HCT116 (cell line): ENCODE measurements at regions not wholly inside any gene's neighbourhood (a gene's known extent, or its start where the extent isn't known, plus 50 kb on each side); places are given as distances from the start of the nearest gene placed in this dataset.

ENCODE experiments used
- ATAC-seq: fragments of 200-7000 bp; cut with Tn5 transposase; 2 replicates; pipeline ENCODE4 v1.9.1; 2020; ENCODE audit warnings: mild to moderate bottlenecking, moderate library complexity
- BruUV-seq: library from RNA; stranded (reverse); fragments of 400-500 nt; replicated peaks from 2 replicates; lab custom pipeline; 2021; lab: Mats Ljungman, UMichigan
- CTCF ChIA-PET: fragments of 300-600 bp; sonication (Branson Sonifier 250); formaldehyde crosslinking; loops from one replicate; lab custom pipeline; 2021; ENCODE audit warnings: antibody characterized with exemption; lab: Charles Lee
- POLR2A ChIA-PET: fragments of 300-600, 350-600 bp; sonication (Branson Sonifier 250); formaldehyde crosslinking; loops from one replicate; lab custom pipeline; 2021; ENCODE audit warnings: antibody characterized with exemption; lab: Charles Lee
- RAD21 ChIA-PET, 2 experiments: fragments of 300-600 bp; sonication (Branson Sonifier 250); formaldehyde crosslinking; loops; one replicate each; lab custom pipeline; 2023; ENCODE audit warnings: low total read pairs in 2 of 2; ENCODE audit not compliant: uncharacterized antibody in 2 of 2, unreplicated experiment in 2 of 2, low non-redundant PET in 1 of 2; lab: Charles Lee
- DNase-seq: peaks from one replicate; pipeline ENCODE4 v3.0.0-alpha.2; 2010; ENCODE audit warnings: low read depth, low spot score
- H2AFZ ChIP-seq: fragments of 200-600 bp; shearing (Covaris generic), sonication (generic); 2 replicates; pipeline ENCODE4 v1.6.1; 2017; ENCODE audit warnings: low read depth, mixed run types, mixed read lengths, antibody characterized with exemption, low read length; ENCODE audit not compliant: poor library complexity, severe bottlenecking
- H3K27ac ChIP-seq: 2 replicates; pipeline ENCODE4 v1.5.1; 2012; ENCODE audit warnings: low read depth, low read length
- H3K27me3 ChIP-seq: fragments of 200-600 bp; sonication (generic); 2 replicates; pipeline ENCODE4 v1.6.1; 2016; ENCODE audit warnings: mixed run types, low read length, mixed read lengths; ENCODE audit not compliant: insufficient read depth
- H3K36me3 ChIP-seq, 2 experiments: fragments of 200-500 bp in 1 of 2; fragments of 200-600 bp in 1 of 2; sonication (Bioruptor generic) in 1 of 2; sonication (generic) in 1 of 2; 2 replicates each; pipeline versions ENCODE4 v1.5.1 to v1.6.1; 2014 to 2016; ENCODE audit warnings: low read length in 2 of 2, inconsistent platforms in 1 of 2, mixed read lengths in 1 of 2, mixed run types in 1 of 2; ENCODE audit not compliant: insufficient read depth in 2 of 2, control insufficient read depth in 1 of 2
- H3K4me1 ChIP-seq, 2 experiments: fragments of 200-600 bp in 1 of 2; sonication (generic) in 1 of 2; 2 replicates each; pipeline versions ENCODE4 v1.5.1 to v1.6.1; 2012 to 2017; ENCODE audit warnings: low read length in 2 of 2, inconsistent platforms in 1 of 2, mild to moderate bottlenecking in 1 of 2, mixed read lengths in 1 of 2, mixed run types in 1 of 2, moderate library complexity in 1 of 2; ENCODE audit not compliant: insufficient read depth in 2 of 2, control insufficient read depth in 1 of 2
- H3K4me2 ChIP-seq: fragments of 200-600 bp; sonication (generic); 2 replicates; pipeline ENCODE4 v1.6.1; 2017; ENCODE audit warnings: mixed run types, low read length, mixed read lengths
- H3K4me3 ChIP-seq, 2 experiments: fragments of 200-600 bp in 1 of 2; sonication (generic) in 1 of 2; replicated peaks in 1 of 2; 2 replicates each; pipeline ENCODE4 v1.5.1; 2011 to 2016; ENCODE audit warnings: low read length in 2 of 2, control low read depth in 1 of 2, low read depth in 1 of 2, mild to moderate bottlenecking in 1 of 2, mixed read lengths in 1 of 2, mixed run types in 1 of 2
- H3K79me2 ChIP-seq: fragments of 200-600 bp; sonication (generic); 2 replicates; pipeline ENCODE4 v1.6.1; 2017; ENCODE audit warnings: mild to moderate bottlenecking, mixed run types, low read length, moderate library complexity, mixed read lengths; ENCODE audit not compliant: insufficient read depth
- H3K9ac ChIP-seq: fragments of 200-600 bp; sonication (generic); 2 replicates; pipeline ENCODE4 v1.6.1; 2016; ENCODE audit warnings: low read length, mixed read lengths
- H3K9me2 ChIP-seq: fragments of 200-600 bp; sonication (generic), shearing (Covaris generic); 2 replicates; pipeline ENCODE4 v1.6.1; 2017; ENCODE audit warnings: mixed run types, mild to moderate bottlenecking, moderate library complexity; ENCODE audit not compliant: insufficient read depth
- H3K9me3 ChIP-seq, 2 experiments: fragments of 200-500 bp in 1 of 2; fragments of 200-600 bp in 1 of 2; sonication (Bioruptor generic) in 1 of 2; sonication (generic) in 1 of 2; 2 replicates each; pipeline ENCODE4 v1.6.1; 2014 to 2017; ENCODE audit warnings: low read length in 2 of 2, mixed read lengths in 2 of 2, inconsistent platforms in 1 of 2, low read depth in 1 of 2, mild to moderate bottlenecking in 1 of 2, mixed run types in 1 of 2, moderate library complexity in 1 of 2; ENCODE audit not compliant: control insufficient read depth in 1 of 2, insufficient read depth in 1 of 2
- H4K20me1 ChIP-seq: fragments of 200-600 bp; sonication (generic), shearing (Covaris generic); 2 replicates; pipeline ENCODE4 v1.6.1; 2017; ENCODE audit warnings: mixed run types, mild to moderate bottlenecking, moderate library complexity; ENCODE audit not compliant: insufficient read depth
- CBX3 ChIP-seq: IDR thresholded peaks from 2 replicates; pipeline ENCODE4 v1.6.1; 2012; ENCODE audit warnings: low read depth
- EGR1 ChIP-seq: IDR thresholded peaks from 2 replicates; pipeline ENCODE4 v1.6.1; 2012; ENCODE audit warnings: low read depth
- ELF1 ChIP-seq: IDR thresholded peaks from 2 replicates; pipeline ENCODE4 v1.6.1; 2012; ENCODE audit warnings: low read depth, borderline replicate concordance
- EZH2phosphoT487 ChIP-seq: fragments of 200-600 bp; IDR thresholded peaks from 2 replicates; pipeline ENCODE4 v1.6.1; 2018; ENCODE audit warnings: antibody characterized with exemption, borderline replicate concordance
- FOSL1 ChIP-seq: IDR thresholded peaks from 2 replicates; pipeline ENCODE4 v1.6.1; 2012; ENCODE audit warnings: low read depth
- JUND ChIP-seq: IDR thresholded peaks from 2 replicates; pipeline ENCODE4 v1.6.1; 2012
- POLR2AphosphoS5 ChIP-seq: IDR thresholded peaks from 2 replicates; pipeline ENCODE4 v1.6.1; 2011; ENCODE audit warnings: mild to moderate bottlenecking, low read depth, low read length, moderate library complexity
- RAD21 ChIP-seq: IDR thresholded peaks from 2 replicates; pipeline ENCODE4 v1.6.1; 2012; ENCODE audit warnings: low read depth, mild to moderate bottlenecking
- SIN3A ChIP-seq: IDR thresholded peaks from 2 replicates; pipeline ENCODE4 v1.6.1; 2012; ENCODE audit warnings: low read depth
- SRF ChIP-seq: IDR thresholded peaks from 2 replicates; pipeline ENCODE4 v1.6.1; 2012; ENCODE audit warnings: low read depth
- ZFX ChIP-seq: fragments of 450-650 bp; IDR thresholded peaks from 2 replicates; pipeline ENCODE4 v1.6.1; 2017
- intact Hi-C: fragments of 100-400 bp; cut with micrococcal nuclease; formaldehyde crosslinking; loops from 2 replicates; pipeline ENCODE4 v1.10.0; 2022
- TF ChIP-seq, protein P1 (sequence below): IDR thresholded peaks from 2 replicates; pipeline ENCODE4 v1.6.1; 2012
- TF ChIP-seq, protein P2 (sequence below): IDR thresholded peaks from 2 replicates; pipeline ENCODE4 v1.6.1; 2012; ENCODE audit warnings: low read depth
- TF ChIP-seq, protein P3 (sequence below): IDR thresholded peaks from 2 replicates; pipeline ENCODE4 v1.6.1; 2012

DNA sequence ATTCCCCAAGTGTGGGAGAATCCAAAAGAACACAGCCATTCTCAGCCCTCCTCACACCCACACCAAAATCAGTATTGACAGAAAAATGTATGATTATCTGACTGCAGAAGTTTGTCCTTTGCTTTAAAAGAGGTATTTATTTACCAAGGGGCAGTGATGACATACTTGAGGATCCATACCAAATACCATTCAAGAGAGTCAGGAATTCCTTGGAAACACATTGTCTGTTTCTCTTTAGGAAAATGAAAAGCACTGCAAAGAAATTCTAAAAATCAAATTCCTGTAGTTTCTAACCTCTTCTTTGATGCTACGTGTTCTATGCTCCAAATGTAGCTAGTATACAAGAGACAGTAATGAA is 509.6 kb upstream of the CXADR start:
- CTCF ChIA-PET: no interaction called here
- no peak for TF ChIP-seq JUND
- TF ChIP-seq RAD21: no peak
- TF ChIP-seq ELF1: no peak
- TF ChIP-seq, protein P1, sequence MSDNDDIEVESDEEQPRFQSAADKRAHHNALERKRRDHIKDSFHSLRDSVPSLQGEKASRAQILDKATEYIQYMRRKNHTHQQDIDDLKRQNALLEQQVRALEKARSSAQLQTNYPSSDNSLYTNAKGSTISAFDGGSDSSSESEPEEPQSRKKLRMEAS: no peak
- TF ChIP-seq, protein P2, sequence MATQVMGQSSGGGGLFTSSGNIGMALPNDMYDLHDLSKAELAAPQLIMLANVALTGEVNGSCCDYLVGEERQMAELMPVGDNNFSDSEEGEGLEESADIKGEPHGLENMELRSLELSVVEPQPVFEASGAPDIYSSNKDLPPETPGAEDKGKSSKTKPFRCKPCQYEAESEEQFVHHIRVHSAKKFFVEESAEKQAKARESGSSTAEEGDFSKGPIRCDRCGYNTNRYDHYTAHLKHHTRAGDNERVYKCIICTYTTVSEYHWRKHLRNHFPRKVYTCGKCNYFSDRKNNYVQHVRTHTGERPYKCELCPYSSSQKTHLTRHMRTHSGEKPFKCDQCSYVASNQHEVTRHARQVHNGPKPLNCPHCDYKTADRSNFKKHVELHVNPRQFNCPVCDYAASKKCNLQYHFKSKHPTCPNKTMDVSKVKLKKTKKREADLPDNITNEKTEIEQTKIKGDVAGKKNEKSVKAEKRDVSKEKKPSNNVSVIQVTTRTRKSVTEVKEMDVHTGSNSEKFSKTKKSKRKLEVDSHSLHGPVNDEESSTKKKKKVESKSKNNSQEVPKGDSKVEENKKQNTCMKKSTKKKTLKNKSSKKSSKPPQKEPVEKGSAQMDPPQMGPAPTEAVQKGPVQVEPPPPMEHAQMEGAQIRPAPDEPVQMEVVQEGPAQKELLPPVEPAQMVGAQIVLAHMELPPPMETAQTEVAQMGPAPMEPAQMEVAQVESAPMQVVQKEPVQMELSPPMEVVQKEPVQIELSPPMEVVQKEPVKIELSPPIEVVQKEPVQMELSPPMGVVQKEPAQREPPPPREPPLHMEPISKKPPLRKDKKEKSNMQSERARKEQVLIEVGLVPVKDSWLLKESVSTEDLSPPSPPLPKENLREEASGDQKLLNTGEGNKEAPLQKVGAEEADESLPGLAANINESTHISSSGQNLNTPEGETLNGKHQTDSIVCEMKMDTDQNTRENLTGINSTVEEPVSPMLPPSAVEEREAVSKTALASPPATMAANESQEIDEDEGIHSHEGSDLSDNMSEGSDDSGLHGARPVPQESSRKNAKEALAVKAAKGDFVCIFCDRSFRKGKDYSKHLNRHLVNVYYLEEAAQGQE: no peak
- TF ChIP-seq EZH2phosphoT487: no peak
- TF ChIP-seq EGR1: no peak
- no peak for TF ChIP-seq POLR2AphosphoS5
- TF ChIP-seq, protein P3, sequence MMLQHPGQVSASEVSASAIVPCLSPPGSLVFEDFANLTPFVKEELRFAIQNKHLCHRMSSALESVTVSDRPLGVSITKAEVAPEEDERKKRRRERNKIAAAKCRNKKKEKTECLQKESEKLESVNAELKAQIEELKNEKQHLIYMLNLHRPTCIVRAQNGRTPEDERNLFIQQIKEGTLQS: no peak
- TF ChIP-seq SRF: no peak
- no peak for TF ChIP-seq FOSL1
- no peak for TF ChIP-seq CBX3
- no peak for TF ChIP-seq SIN3A
- no peak for TF ChIP-seq ZFX
- Histone ChIP-seq H3K27me3 (no peaks in the 10 kb centered on the region), H3K9me3 (peaks cover 9 to 38% of the 10 kb centered on the region in 2 experiments; a peak in 2 of 4 replicates), H3K9ac (no peak overlapping the region), H3K9me2 (no peaks in the 10 kb centered on the region), H2AFZ (no peak overlapping the region), H3K4me3 (no peak overlapping the region), H3K4me2 (no peak overlapping the region), H3K27ac (no peak overlapping the region), H4K20me1 (no peaks in the 10 kb centered on the region), H3K36me3 (no peaks in the 10 kb centered on the region), H3K4me1 (no peaks in the 10 kb centered on the region), H3K79me2 (no peaks in the 10 kb centered on the region)
- POLR2A ChIA-PET: no interaction called here
- DNase-seq (no peak), ATAC-seq (no peak)
- RAD21 ChIA-PET: no interaction called here
- intact Hi-C loops: no loop called here
- no TSS peak for BruUV-seq
